SK-N-MC (cell line): ENCODE measurements at regions not wholly inside any gene's neighbourhood (a gene's known extent, or its start where the extent isn't known, plus 50 kb on each side); places are given as distances from the start of the nearest gene placed in this dataset.

Experiments used
- DNase-seq: peaks from one replicate; pipeline ENCODE4 v3.0.0-alpha.2; 2011; ENCODE audit warnings: low read depth, low spot score
- H3K27ac ChIP-seq: fragments of 200-600 bp; sonication (generic); 2 replicates; pipeline ENCODE4 v1.5.1; 2016; ENCODE audit warnings: mixed run types
- H3K36me3 ChIP-seq: fragments of 200-600 bp; sonication (generic); 2 replicates; pipeline ENCODE4 v1.6.1; 2017; ENCODE audit warnings: antibody characterized with exemption, low read length, mixed read lengths; ENCODE audit not compliant: insufficient read depth
- H3K4me3 ChIP-seq: fragments of 200-600 bp; sonication (generic); 2 replicates; pipeline ENCODE4 v1.5.1; 2016
- H3K9ac ChIP-seq: fragments of 200-600 bp; sonication (generic); 2 replicates; pipeline ENCODE4 v1.8.0; 2017; ENCODE audit warnings: mixed run types, mixed read lengths; ENCODE audit not compliant: insufficient read length
- H3K9me3 ChIP-seq: fragments of 200-600 bp; sonication (generic); 2 replicates; pipeline ENCODE4 v1.6.1; 2017; ENCODE audit warnings: low read depth, mild to moderate bottlenecking, antibody characterized with exemption, low read length, moderate library complexity, mixed read lengths
- EZH2 ChIP-seq: fragments of 200-600 bp; sonication (generic); IDR thresholded peaks from one replicate; pipeline ENCODE4 v1.6.1; 2017; ENCODE audit warnings: antibody characterized with exemption
- FOXP2 ChIP-seq: optimal IDR thresholded peaks from 2 replicates; pipeline ENCODE3; 2011; ENCODE audit warnings: mild to moderate bottlenecking, moderate library complexity; ENCODE audit not compliant: insufficient read depth; ENCODE audit errors: extremely low read length, control extremely low read depth
- POLR2AphosphoS5 ChIP-seq: IDR thresholded peaks from 2 replicates; pipeline ENCODE4 v1.6.1; 2012; ENCODE audit warnings: mild to moderate bottlenecking, low read depth, low read length, borderline replicate concordance

- H3K9me3 ChIP-seq = no peaks in the 10 kb centered on the region
- no peak for TF ChIP-seq POLR2AphosphoS5
- no peak for TF ChIP-seq FOXP2
- TF ChIP-seq EZH2 = no peak
- H3K4me3 ChIP-seq = no peak overlapping the region
- H3K9ac ChIP-seq = no peak overlapping the region
- DNase-seq = no peak
- no peaks in the 10 kb centered on the region for H3K36me3 ChIP-seq
- no peak overlapping the region for H3K27ac ChIP-seq
Observed at GRCh38 chr11:116239247-116239646, 533.5 kb downstream of the BUD13 start.

- no peak overlapping the region for H3K4me3 ChIP-seq
- H3K9ac ChIP-seq = no peak overlapping the region
- H3K27ac ChIP-seq = no peak overlapping the region
- no peaks in the 10 kb centered on the region for H3K9me3 ChIP-seq
- no peak for DNase-seq
- TF ChIP-seq EZH2 (no peak), FOXP2 (no peak), POLR2AphosphoS5 (no peak)
- H3K36me3 ChIP-seq = no peaks in the 10 kb centered on the region
Observed at GRCh38 chr11:116234989-116235568, 537.7 kb downstream of the BUD13 start.

- H3K27ac ChIP-seq = no peak overlapping the region
- H3K36me3 ChIP-seq = no peaks in the 10 kb centered on the region
- no peak for DNase-seq
- no peak overlapping the region for H3K9ac ChIP-seq
- TF ChIP-seq FOXP2 (no peak), EZH2 (no peak), POLR2AphosphoS5 (no peak)
- no peaks in the 10 kb centered on the region for H3K9me3 ChIP-seq
- H3K4me3 ChIP-seq = no peak overlapping the region
Observed at GRCh38 chr11:116233561-116233960, 539.2 kb downstream of the BUD13 start.

- Histone ChIP-seq H3K36me3 (no peaks in the 10 kb centered on the region), H3K9ac (no peak overlapping the region), H3K9me3 (no peaks in the 10 kb centered on the region), H3K4me3 (no peak overlapping the region), H3K27ac (no peak overlapping the region)
- TF ChIP-seq EZH2 = no peak
- no peak for TF ChIP-seq FOXP2
- no peak for TF ChIP-seq POLR2AphosphoS5
- DNase-seq = no peak
Observed at GRCh38 chr11:116232364-116232828, 540.4 kb downstream of the BUD13 start.

- no peak overlapping the region for H3K9ac ChIP-seq
- H3K36me3 ChIP-seq = no peaks in the 10 kb centered on the region
- no peak for DNase-seq
- no peaks in the 10 kb centered on the region for H3K9me3 ChIP-seq
- TF ChIP-seq POLR2AphosphoS5 (no peak), FOXP2 (no peak), EZH2 (no peak)
- no peak overlapping the region for H3K27ac ChIP-seq
- H3K4me3 ChIP-seq = no peak overlapping the region
Observed at GRCh38 chr11:116231543-116231942, 541.2 kb downstream of the BUD13 start.

GRCh38 chr11:116230438-116230837 lies 542.3 kb downstream of the BUD13 start:
- no peak for DNase-seq
- Histone ChIP-seq H3K9me3 (no peaks in the 10 kb centered on the region), H3K4me3 (no peak overlapping the region), H3K27ac (no peak overlapping the region), H3K9ac (no peak overlapping the region), H3K36me3 (no peaks in the 10 kb centered on the region)
- TF ChIP-seq EZH2 = no peak
- TF ChIP-seq POLR2AphosphoS5 = no peak
- TF ChIP-seq FOXP2 = no peak

GRCh38 chr11:116229236-116229970 lies 543.4 kb downstream of the BUD13 start:
- Histone ChIP-seq H3K9me3 (no peaks in the 10 kb centered on the region), H3K27ac (no peak overlapping the region), H3K9ac (no peak overlapping the region), H3K36me3 (no peaks in the 10 kb centered on the region), H3K4me3 (no peak overlapping the region)
- DNase-seq = no peak
- no peak for TF ChIP-seq POLR2AphosphoS5
- no peak for TF ChIP-seq EZH2
- no peak for TF ChIP-seq FOXP2

- no peaks in the 10 kb centered on the region for H3K9me3 ChIP-seq
- H3K9ac ChIP-seq = no peak overlapping the region
- H3K4me3 ChIP-seq = no peak overlapping the region
- no peak for TF ChIP-seq FOXP2
- no peak for TF ChIP-seq EZH2
- no peak for TF ChIP-seq POLR2AphosphoS5
- no peak overlapping the region for H3K27ac ChIP-seq
- DNase-seq = no peak
- H3K36me3 ChIP-seq = no peaks in the 10 kb centered on the region
Observed at GRCh38 chr11:116226731-116227130, 546.1 kb downstream of the BUD13 start.
